OCI-LY7 (cell line): ENCODE measurements at regions not wholly inside any gene's neighbourhood (a gene's known extent, or its start where the extent isn't known, plus 50 kb on each side); places are given as distances from the start of the nearest gene placed in this dataset.

ENCODE experiments used
- CTCF ChIP-seq: fragments of 200-600 bp; sonication (generic); conservative IDR thresholded peaks from 2 replicates; pipeline ENCODE4 v1.5.1; 2014; ENCODE audit warnings: mild to moderate bottlenecking, antibody characterized with exemption, low read length, moderate library complexity, mixed read lengths
- EZH2phosphoT487 ChIP-seq: fragments of 200-600 bp; sonication (generic); IDR thresholded peaks from 2 replicates; pipeline ENCODE4 v1.6.1; 2018; ENCODE audit warnings: low read depth, borderline replicate concordance, mild to moderate bottlenecking, mixed run types, antibody characterized with exemption, low read length, moderate library complexity, mixed read lengths

- TF ChIP-seq CTCF (no peak), EZH2phosphoT487 (no peak)
Observed at GRCh38 chr3:95351158-95351557, 1288.3 kb downstream of the NSUN3 start.
